ENCODE measurements at regions not wholly inside any gene's neighbourhood (a gene's known extent, or its start where the extent isn't known, plus 50 kb on each side); places are given as distances from the start of the nearest gene placed in this dataset.

DNA sequence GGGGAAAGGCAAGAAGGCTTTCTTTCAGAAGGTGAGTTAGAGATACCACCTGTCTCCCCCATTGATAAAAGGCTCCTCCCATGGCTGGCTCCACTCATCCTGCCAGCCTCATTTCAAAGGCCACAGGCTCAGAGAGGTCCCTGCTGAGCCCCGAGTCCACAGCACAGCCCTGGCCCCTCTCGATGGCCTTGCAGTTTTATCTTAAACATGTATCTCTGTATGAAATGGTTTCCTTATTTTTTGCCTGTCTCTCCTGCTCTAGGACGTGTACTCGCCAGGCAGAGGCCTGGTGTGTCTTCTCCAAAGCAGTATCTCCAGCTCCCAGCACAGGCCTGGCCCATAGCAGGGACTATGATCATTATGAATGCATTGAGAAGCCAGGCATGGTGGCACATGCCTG lies 160.5 kb upstream of the NSMCE3 start:
- TF ChIP-seq ZNF677 (tag by site-specific recombination; IDR thresholded peaks at IDR 0.05) (no peak), YY1 (tag by site-specific recombination; IDR thresholded peaks at IDR 0.05) (no peak), KLF1 (tag by site-specific recombination; IDR thresholded peaks at IDR 0.05) (no peak), ZBTB8A (tag by site-specific recombination; IDR thresholded peaks at IDR 0.05) (no peak), ZNF239 (tag by site-specific recombination; IDR thresholded peaks at IDR 0.05) (no peak), ZNF133 (tag by site-specific recombination; IDR thresholded peaks at IDR 0.05) (no peak), ZNF701 (tag by site-specific recombination; IDR thresholded peaks at IDR 0.05) (no peak)
- TF ChIP-seq, protein P1, sequence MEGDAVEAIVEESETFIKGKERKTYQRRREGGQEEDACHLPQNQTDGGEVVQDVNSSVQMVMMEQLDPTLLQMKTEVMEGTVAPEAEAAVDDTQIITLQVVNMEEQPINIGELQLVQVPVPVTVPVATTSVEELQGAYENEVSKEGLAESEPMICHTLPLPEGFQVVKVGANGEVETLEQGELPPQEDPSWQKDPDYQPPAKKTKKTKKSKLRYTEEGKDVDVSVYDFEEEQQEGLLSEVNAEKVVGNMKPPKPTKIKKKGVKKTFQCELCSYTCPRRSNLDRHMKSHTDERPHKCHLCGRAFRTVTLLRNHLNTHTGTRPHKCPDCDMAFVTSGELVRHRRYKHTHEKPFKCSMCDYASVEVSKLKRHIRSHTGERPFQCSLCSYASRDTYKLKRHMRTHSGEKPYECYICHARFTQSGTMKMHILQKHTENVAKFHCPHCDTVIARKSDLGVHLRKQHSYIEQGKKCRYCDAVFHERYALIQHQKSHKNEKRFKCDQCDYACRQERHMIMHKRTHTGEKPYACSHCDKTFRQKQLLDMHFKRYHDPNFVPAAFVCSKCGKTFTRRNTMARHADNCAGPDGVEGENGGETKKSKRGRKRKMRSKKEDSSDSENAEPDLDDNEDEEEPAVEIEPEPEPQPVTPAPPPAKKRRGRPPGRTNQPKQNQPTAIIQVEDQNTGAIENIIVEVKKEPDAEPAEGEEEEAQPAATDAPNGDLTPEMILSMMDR (tag by site-specific recombination; IDR thresholded peaks at IDR 0.05), result no peak
- TF ChIP-seq, protein P2, sequence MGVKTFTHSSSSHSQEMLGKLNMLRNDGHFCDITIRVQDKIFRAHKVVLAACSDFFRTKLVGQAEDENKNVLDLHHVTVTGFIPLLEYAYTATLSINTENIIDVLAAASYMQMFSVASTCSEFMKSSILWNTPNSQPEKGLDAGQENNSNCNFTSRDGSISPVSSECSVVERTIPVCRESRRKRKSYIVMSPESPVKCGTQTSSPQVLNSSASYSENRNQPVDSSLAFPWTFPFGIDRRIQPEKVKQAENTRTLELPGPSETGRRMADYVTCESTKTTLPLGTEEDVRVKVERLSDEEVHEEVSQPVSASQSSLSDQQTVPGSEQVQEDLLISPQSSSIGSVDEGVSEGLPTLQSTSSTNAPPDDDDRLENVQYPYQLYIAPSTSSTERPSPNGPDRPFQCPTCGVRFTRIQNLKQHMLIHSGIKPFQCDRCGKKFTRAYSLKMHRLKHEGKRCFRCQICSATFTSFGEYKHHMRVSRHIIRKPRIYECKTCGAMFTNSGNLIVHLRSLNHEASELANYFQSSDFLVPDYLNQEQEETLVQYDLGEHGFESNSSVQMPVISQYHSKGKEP (tag by site-specific recombination; IDR thresholded peaks at IDR 0.05), result no peak
- TF ChIP-seq, protein P3, sequence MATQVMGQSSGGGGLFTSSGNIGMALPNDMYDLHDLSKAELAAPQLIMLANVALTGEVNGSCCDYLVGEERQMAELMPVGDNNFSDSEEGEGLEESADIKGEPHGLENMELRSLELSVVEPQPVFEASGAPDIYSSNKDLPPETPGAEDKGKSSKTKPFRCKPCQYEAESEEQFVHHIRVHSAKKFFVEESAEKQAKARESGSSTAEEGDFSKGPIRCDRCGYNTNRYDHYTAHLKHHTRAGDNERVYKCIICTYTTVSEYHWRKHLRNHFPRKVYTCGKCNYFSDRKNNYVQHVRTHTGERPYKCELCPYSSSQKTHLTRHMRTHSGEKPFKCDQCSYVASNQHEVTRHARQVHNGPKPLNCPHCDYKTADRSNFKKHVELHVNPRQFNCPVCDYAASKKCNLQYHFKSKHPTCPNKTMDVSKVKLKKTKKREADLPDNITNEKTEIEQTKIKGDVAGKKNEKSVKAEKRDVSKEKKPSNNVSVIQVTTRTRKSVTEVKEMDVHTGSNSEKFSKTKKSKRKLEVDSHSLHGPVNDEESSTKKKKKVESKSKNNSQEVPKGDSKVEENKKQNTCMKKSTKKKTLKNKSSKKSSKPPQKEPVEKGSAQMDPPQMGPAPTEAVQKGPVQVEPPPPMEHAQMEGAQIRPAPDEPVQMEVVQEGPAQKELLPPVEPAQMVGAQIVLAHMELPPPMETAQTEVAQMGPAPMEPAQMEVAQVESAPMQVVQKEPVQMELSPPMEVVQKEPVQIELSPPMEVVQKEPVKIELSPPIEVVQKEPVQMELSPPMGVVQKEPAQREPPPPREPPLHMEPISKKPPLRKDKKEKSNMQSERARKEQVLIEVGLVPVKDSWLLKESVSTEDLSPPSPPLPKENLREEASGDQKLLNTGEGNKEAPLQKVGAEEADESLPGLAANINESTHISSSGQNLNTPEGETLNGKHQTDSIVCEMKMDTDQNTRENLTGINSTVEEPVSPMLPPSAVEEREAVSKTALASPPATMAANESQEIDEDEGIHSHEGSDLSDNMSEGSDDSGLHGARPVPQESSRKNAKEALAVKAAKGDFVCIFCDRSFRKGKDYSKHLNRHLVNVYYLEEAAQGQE (tag by site-specific recombination; IDR thresholded peaks at IDR 0.05), result no peak
- TF ChIP-seq, protein P4, sequence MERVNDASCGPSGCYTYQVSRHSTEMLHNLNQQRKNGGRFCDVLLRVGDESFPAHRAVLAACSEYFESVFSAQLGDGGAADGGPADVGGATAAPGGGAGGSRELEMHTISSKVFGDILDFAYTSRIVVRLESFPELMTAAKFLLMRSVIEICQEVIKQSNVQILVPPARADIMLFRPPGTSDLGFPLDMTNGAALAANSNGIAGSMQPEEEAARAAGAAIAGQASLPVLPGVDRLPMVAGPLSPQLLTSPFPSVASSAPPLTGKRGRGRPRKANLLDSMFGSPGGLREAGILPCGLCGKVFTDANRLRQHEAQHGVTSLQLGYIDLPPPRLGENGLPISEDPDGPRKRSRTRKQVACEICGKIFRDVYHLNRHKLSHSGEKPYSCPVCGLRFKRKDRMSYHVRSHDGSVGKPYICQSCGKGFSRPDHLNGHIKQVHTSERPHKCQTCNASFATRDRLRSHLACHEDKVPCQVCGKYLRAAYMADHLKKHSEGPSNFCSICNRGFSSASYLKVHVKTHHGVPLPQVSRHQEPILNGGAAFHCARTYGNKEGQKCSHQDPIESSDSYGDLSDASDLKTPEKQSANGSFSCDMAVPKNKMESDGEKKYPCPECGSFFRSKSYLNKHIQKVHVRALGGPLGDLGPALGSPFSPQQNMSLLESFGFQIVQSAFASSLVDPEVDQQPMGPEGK (tag by site-specific recombination; IDR thresholded peaks at IDR 0.05), result no peak
- TF ChIP-seq, protein P5, sequence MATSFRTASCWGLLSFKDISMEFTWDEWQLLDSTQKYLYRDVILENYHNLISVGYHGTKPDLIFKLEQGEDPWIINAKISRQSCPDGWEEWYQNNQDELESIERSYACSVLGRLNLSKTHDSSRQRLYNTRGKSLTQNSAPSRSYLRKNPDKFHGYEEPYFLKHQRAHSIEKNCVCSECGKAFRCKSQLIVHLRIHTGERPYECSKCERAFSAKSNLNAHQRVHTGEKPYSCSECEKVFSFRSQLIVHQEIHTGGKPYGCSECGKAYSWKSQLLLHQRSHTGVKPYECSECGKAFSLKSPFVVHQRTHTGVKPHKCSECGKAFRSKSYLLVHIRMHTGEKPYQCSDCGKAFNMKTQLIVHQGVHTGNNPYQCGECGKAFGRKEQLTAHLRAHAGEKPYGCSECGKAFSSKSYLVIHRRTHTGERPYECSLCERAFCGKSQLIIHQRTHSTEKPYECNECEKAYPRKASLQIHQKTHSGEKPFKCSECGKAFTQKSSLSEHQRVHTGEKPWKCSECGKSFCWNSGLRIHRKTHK (tag by site-specific recombination; IDR thresholded peaks at IDR 0.05), result no peak
